ENCODE measurements at regions not wholly inside any gene's neighbourhood (a gene's known extent, or its start where the extent isn't known, plus 50 kb on each side); places are given as distances from the start of the nearest gene placed in this dataset.
A peak's percentile ranks its signal among the peaks of the same experiment; 100 is the strongest.

- intact Hi-C loops (cut with DNase I): no loop called here
- H3K4me3 ChIP-seq (replicated peaks in 1 of 3): no peak overlapping the region
- TF ChIP-seq CTCF (IDR thresholded peaks at IDR 0.05): no peak
- no peak for TF ChIP-seq POLR2A (IDR thresholded peaks at IDR 0.05)
- peak overlapping the region in 1 of 3 donors; percentile 81 for H3K27ac ChIP-seq
- no peaks in the 10 kb centered on the region for H3K27me3 ChIP-seq
- WGBS, 2 donors: 80 to 94% methylated on average over 2 of the region's 2 CpGs
- DNase-seq: no peak
- H3K4me1 ChIP-seq: peaks cover 8 to 26% of the 10 kb centered on the region in 2 donors
- no peaks in the 10 kb centered on the region for H3K9me3 ChIP-seq
- no peaks in the 10 kb centered on the region for H3K36me3 ChIP-seq
Observed at GRCh38 chr2:111679202-111679601, 204.8 kb downstream of the ANAPC1 start.

GRCh38 chr2:111684611-111685010, 199.4 kb downstream of the ANAPC1 start:
- Histone ChIP-seq H3K4me1 (peaks cover 0 to 7% of the 10 kb centered on the region in 2 donors), H3K9me3 (no peaks in the 10 kb centered on the region), H3K36me3 (no peaks in the 10 kb centered on the region), H3K27me3 (no peaks in the 10 kb centered on the region), H3K27ac (peak overlapping the region in 1 of 3 donors; percentile 30), H3K4me3 (replicated peaks in 1 of 3) (no peak overlapping the region)
- intact Hi-C loops (cut with DNase I): no loop called here
- TF ChIP-seq POLR2A (IDR thresholded peaks at IDR 0.05): no peak
- no peak for TF ChIP-seq CTCF (IDR thresholded peaks at IDR 0.05)
- DNase-seq: no peak
- WGBS, 2 donors: 91 to 94% methylated on average over 3 of the region's 3 CpGs

- peaks cover 0 to 7% of the 10 kb centered on the region in 2 donors for H3K4me1 ChIP-seq
- H3K27me3 ChIP-seq: no peaks in the 10 kb centered on the region
- no peak for DNase-seq
- H3K27ac ChIP-seq: peak overlapping the region in 1 of 3 donors; percentile 30
- H3K4me3 ChIP-seq (replicated peaks in 1 of 3): no peak overlapping the region
- H3K36me3 ChIP-seq: no peaks in the 10 kb centered on the region
- no peaks in the 10 kb centered on the region for H3K9me3 ChIP-seq
- intact Hi-C loops (cut with DNase I): no loop called here
- no peak for TF ChIP-seq CTCF (IDR thresholded peaks at IDR 0.05)
- no peak for TF ChIP-seq POLR2A (IDR thresholded peaks at IDR 0.05)
Observed at GRCh38 chr2:111685342-111685741, 198.7 kb downstream of the ANAPC1 start.

DNA sequence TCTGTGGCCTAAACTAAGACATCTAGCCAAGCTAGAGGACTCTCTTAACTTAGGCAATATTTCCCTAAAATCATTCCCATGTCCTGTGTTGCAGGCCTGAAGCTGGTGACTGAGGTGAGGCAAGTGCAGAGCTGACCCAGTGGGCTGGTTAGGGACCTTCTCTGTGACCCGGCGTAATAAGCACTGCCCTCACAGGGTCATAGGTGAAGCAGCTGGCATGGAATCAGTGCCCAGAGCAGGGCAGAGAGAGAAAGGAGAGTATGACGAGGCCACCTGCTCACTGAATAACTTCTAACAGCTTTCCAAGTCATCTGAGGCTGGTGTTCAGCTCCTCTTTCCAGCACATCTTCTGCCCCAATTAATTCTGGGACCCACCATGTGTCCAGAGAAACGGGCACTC, 197.0 kb downstream of the ANAPC1 start:
- no peak for DNase-seq
- WGBS, 2 donors: 92 to 95% methylated on average over 4 of the region's 4 CpGs
- Histone ChIP-seq H3K4me3 (replicated peaks in 1 of 3) (no peak overlapping the region), H3K27me3 (no peaks in the 10 kb centered on the region), H3K36me3 (no peaks in the 10 kb centered on the region), H3K9me3 (no peaks in the 10 kb centered on the region), H3K27ac (no peak overlapping the region), H3K4me1 (peaks cover 0 to 7% of the 10 kb centered on the region in 2 donors)
- intact Hi-C loops (cut with DNase I): no loop called here
- TF ChIP-seq POLR2A (IDR thresholded peaks at IDR 0.05): no peak
- TF ChIP-seq CTCF (IDR thresholded peaks at IDR 0.05): no peak

DNA sequence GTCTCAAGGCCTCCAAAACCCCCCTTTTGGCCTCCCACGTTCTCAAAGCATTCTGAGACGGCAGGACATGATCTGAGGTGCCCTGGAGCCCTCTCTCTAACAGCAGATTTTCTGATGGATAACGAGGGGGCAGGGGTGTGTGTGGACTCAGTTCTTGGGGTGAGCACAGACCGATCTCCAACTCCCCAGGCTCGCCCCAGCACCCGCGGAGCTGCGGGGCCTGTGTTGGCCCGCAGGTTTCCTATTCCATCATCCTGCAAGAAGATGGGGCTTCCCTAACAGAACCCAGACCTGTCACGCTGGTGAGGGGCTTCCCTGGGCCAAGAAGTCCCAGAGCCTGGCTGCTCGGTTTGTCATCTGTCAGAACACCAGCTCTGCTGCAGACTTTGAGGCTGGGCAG, 196.1 kb downstream of the ANAPC1 start:
- TF ChIP-seq POLR2A (IDR thresholded peaks at IDR 0.05) (no peak), CTCF (IDR thresholded peaks at IDR 0.05) (no peak)
- H3K36me3 ChIP-seq: no peaks in the 10 kb centered on the region
- H3K4me1 ChIP-seq: peaks cover 0 to 7% of the 10 kb centered on the region in 2 donors
- no peak for DNase-seq
- no peak overlapping the region for H3K27ac ChIP-seq
- 92 to 96% methylated on average over 4 to 11 of the region's 11 CpGs for WGBS, 2 donors
- no peaks in the 10 kb centered on the region for H3K9me3 ChIP-seq
- no peak overlapping the region for H3K4me3 ChIP-seq (replicated peaks in 1 of 3)
- H3K27me3 ChIP-seq: no peaks in the 10 kb centered on the region
- intact Hi-C loops (cut with DNase I): no loop called here

Measured in thyroid gland (tissue), 4 donors.